ENCODE measurements at regions not wholly inside any gene's neighbourhood (a gene's known extent, or its start where the extent isn't known, plus 50 kb on each side); places are given as distances from the start of the nearest gene placed in this dataset.

GRCh38 chr4:184287697-184288255 is 70.1 kb upstream of the ENPP6 start (continued):
- peak in 2 of 3 experiments; percentile 9 to 45; a peak in 3 of 6 replicates for TF ChIP-seq CTCF (IDR thresholded peaks at IDR 0.05 in 2 of 3, conservative IDR thresholded peaks at IDR 0.05 in 1 of 3; ENCODE audit: insufficient read depth in 2 of 3, low read depth in 1 of 3, low read length in 3 of 3)
- TF ChIP-seq HMGN3 (IDR thresholded peaks at IDR 0.05; ENCODE audit: borderline replicate concordance, extremely low read depth, insufficient read length, low read depth, low read length) = no peak
- TF ChIP-seq SIRT6 (IDR thresholded peaks at IDR 0.05; ENCODE audit: low read depth, low read length) = no peak
- TF ChIP-seq RAD21 (CRISPR knock-in tag; conservative IDR thresholded peaks at IDR 0.05 in 1 of 2, IDR thresholded peaks at IDR 0.05 in 1 of 2) = peak; percentile 54 to 56
- no peak for TF ChIP-seq MBD2 (IDR thresholded peaks at IDR 0.05; ENCODE audit: borderline replicate concordance, low read depth)
- no peak for TF ChIP-seq ZNF217 (CRISPR knock-in tag; IDR thresholded peaks at IDR 0.05)
- TF ChIP-seq DEAF1 (CRISPR knock-in tag; IDR thresholded peaks at IDR 0.05) = peak; percentile 43; the same call in 1 of the 2 replicates
- TF ChIP-seq CREB1 (IDR thresholded peaks at IDR 0.05) = no peak
- no peak for TF ChIP-seq CREB1 (CRISPR knock-in tag; IDR thresholded peaks at IDR 0.05)
- TF ChIP-seq BRD4 (IDR thresholded peaks at IDR 0.05) = no peak

Measured in K562 (cell line).